Activated CD8-positive, alpha-beta T cell treated with anti-CD3 and anti-CD28 coated beads for 36 hours (primary cell): ENCODE measurements at regions not wholly inside any gene's neighbourhood (a gene's known extent, or its start where the extent isn't known, plus 50 kb on each side); places are given as distances from the start of the nearest gene placed in this dataset.

Experiments used
- ATAC-seq: fragments of 200-7000 bp; cut with Tn5 transposase; one replicate; pipeline ENCODE4 v1.10.0; 2021; ENCODE audit warnings: mild to moderate bottlenecking, moderate library complexity
- CTCF ChIA-PET: fragments of 350-600 bp; sonication (Branson Sonifier 250); formaldehyde crosslinking; loops from one replicate; lab custom pipeline; 2021; ENCODE audit warnings: antibody characterized with exemption; lab: Charles Lee
- POLR2A ChIA-PET: fragments of 350-600 bp; sonication (Branson Sonifier 250); formaldehyde crosslinking; loops from one replicate; lab custom pipeline; 2021; ENCODE audit warnings: antibody characterized with exemption; lab: Charles Lee
- DNase-seq: peaks from one replicate; pipeline ENCODE4 v3.0.0-alpha.2; 2020
- H3K27ac Mint-ChIP-seq: one replicate; pipeline ENCODE4 v1.8.0; 2021; ENCODE audit warnings: mild to moderate bottlenecking, mixed read lengths
- H3K27me3 Mint-ChIP-seq: one replicate; pipeline ENCODE4 v1.8.0; 2021; ENCODE audit warnings: mixed read lengths
- H3K36me3 Mint-ChIP-seq: one replicate; pipeline ENCODE4 v1.8.0; 2021; ENCODE audit warnings: low read depth, mixed read lengths
- H3K4me1 Mint-ChIP-seq: one replicate; pipeline ENCODE4 v1.8.0; 2021; ENCODE audit warnings: low read depth, mixed read lengths
- H3K4me3 Mint-ChIP-seq: one replicate; pipeline ENCODE4 v1.8.0; 2021; ENCODE audit warnings: mild to moderate bottlenecking, moderate library complexity, mixed read lengths
- H3K9me3 Mint-ChIP-seq: one replicate; pipeline ENCODE4 v1.8.0; 2021; ENCODE audit warnings: mixed read lengths
- intact Hi-C: fragments of 100-400 bp; cut with micrococcal nuclease; formaldehyde crosslinking; loops from one replicate; pipeline ENCODE4 v1.10.0; 2022
- TF ChIP-seq, protein P1 (sequence below): fragments of 200-600 bp; IDR thresholded peaks from one replicate; pipeline ENCODE4 v1.8.0; 2022; ENCODE audit warnings: antibody characterized with exemption, mild to moderate bottlenecking

GRCh38 chr16:26709175-26709574 is 357.6 kb upstream of the C16orf82 start:
- no peaks in the 10 kb centered on the region for H3K36me3 Mint-ChIP-seq
- no peaks in the 10 kb centered on the region for H3K4me1 Mint-ChIP-seq
- no peak overlapping the region for H3K27ac Mint-ChIP-seq
- no peak overlapping the region for H3K4me3 Mint-ChIP-seq
- peaks cover 2% of the 10 kb centered on the region for H3K27me3 Mint-ChIP-seq
- intact Hi-C loops = no loop called here
- TF ChIP-seq, protein P1, sequence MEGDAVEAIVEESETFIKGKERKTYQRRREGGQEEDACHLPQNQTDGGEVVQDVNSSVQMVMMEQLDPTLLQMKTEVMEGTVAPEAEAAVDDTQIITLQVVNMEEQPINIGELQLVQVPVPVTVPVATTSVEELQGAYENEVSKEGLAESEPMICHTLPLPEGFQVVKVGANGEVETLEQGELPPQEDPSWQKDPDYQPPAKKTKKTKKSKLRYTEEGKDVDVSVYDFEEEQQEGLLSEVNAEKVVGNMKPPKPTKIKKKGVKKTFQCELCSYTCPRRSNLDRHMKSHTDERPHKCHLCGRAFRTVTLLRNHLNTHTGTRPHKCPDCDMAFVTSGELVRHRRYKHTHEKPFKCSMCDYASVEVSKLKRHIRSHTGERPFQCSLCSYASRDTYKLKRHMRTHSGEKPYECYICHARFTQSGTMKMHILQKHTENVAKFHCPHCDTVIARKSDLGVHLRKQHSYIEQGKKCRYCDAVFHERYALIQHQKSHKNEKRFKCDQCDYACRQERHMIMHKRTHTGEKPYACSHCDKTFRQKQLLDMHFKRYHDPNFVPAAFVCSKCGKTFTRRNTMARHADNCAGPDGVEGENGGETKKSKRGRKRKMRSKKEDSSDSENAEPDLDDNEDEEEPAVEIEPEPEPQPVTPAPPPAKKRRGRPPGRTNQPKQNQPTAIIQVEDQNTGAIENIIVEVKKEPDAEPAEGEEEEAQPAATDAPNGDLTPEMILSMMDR = no peak
- ChIA-PET CTCF (no interaction called here), POLR2A (no interaction called here)
- no peak for ATAC-seq
- H3K9me3 Mint-ChIP-seq = no peaks in the 10 kb centered on the region
- DNase-seq = no peak

GRCh38 chr16:26709754-26710153 is 357.0 kb upstream of the C16orf82 start:
- TF ChIP-seq, protein P1 = no peak
- Mint-ChIP-seq H3K36me3 (no peaks in the 10 kb centered on the region), H3K4me1 (no peaks in the 10 kb centered on the region), H3K9me3 (no peaks in the 10 kb centered on the region), H3K4me3 (no peak overlapping the region), H3K27ac (no peak overlapping the region), H3K27me3 (peaks cover 1% of the 10 kb centered on the region)
- no peak for DNase-seq
- intact Hi-C loops = no loop called here
- no peak for ATAC-seq
- ChIA-PET POLR2A (no interaction called here), CTCF (no interaction called here)

GRCh38 chr16:26710450-26710849 is 356.3 kb upstream of the C16orf82 start:
- CTCF ChIA-PET = no interaction called here
- TF ChIP-seq, protein P1 = no peak
- POLR2A ChIA-PET = no interaction called here

GRCh38 chr16:26712876-26713275 is 353.9 kb upstream of the C16orf82 start:
- TF ChIP-seq, protein P1 = no peak
- Mint-ChIP-seq H3K27me3 (no peaks in the 10 kb centered on the region), H3K36me3 (no peaks in the 10 kb centered on the region), H3K4me1 (no peaks in the 10 kb centered on the region), H3K27ac (no peak overlapping the region), H3K4me3 (no peak overlapping the region), H3K9me3 (no peaks in the 10 kb centered on the region)
- no peak for ATAC-seq
- POLR2A ChIA-PET = no interaction called here
- no peak for DNase-seq
- CTCF ChIA-PET = no interaction called here
- intact Hi-C loops = no loop called here

More at GRCh38 chr16:26710450-26710849, 356.3 kb upstream of the C16orf82 start:
- Mint-ChIP-seq H3K27me3 (no peaks in the 10 kb centered on the region), H3K9me3 (no peaks in the 10 kb centered on the region), H3K36me3 (no peaks in the 10 kb centered on the region), H3K4me1 (no peaks in the 10 kb centered on the region), H3K27ac (no peak overlapping the region), H3K4me3 (no peak overlapping the region)
- no peak for ATAC-seq
- DNase-seq = no peak
- intact Hi-C loops = no loop called here

DNA sequence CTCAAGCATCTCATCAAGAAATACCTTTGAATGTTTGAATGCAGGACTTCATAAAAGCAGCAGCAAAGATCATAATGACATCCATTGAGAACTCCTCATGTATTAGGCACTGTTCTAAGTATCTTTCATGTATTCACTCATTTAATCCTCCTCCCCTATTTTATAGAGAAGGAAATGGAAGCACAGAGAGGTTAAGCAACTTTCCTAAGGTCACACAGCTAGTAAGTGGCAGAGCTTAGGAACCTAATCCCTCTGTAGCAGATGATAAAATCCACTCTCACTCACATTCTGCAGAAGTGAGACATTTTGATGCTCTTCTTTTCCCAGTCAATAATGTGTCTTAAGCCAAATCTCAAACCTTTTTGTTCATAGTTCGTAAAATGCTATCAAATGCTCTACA is 350.8 kb upstream of the C16orf82 start:
- CTCF ChIA-PET = no interaction called here
- ATAC-seq = no peak
- TF ChIP-seq, protein P1 = no peak

More for the DNA sequence above, 350.8 kb upstream of the C16orf82 start:
- no peak overlapping the region for H3K27ac Mint-ChIP-seq
- peaks cover 3% of the 10 kb centered on the region for H3K27me3 Mint-ChIP-seq
- intact Hi-C loops = no loop called here
- H3K4me3 Mint-ChIP-seq = no peak overlapping the region
- no peak for DNase-seq
- no peaks in the 10 kb centered on the region for H3K36me3 Mint-ChIP-seq
- H3K4me1 Mint-ChIP-seq = no peaks in the 10 kb centered on the region
- H3K9me3 Mint-ChIP-seq = no peaks in the 10 kb centered on the region
- POLR2A ChIA-PET = no interaction called here
